ENCODE measurements at regions not wholly inside any gene's neighbourhood (a gene's known extent, or its start where the extent isn't known, plus 50 kb on each side); places are given as distances from the start of the nearest gene placed in this dataset.

DNA sequence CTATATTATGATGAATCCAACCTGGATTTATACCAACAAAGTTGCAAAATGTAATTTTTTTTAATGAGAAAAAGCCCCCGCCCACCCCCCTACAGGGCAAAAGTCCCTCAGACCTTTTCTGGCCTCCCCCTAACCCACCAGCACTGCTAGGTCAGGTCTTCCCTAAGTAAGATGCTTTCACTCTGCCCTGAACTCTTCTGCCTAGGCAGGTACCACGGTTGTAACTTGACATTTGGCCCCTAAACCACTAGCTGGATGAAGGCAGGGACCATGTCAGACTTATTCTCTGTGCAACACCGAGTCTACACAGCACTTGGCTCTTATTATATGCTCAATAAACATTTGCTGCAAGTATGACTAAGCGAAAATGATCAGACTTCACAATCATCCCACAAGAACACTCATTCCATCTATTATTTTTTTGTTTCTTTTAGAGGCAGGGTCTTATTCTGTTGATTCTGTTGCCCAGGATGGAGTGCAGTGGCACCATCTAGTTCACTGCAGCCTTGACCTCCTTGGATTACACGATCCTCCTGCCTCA lies 63.2 kb downstream of the SPRING1 start:
- Histone ChIP-seq H3K9me3 (no peaks in the 10 kb centered on the region), H3K4me1 (ENCODE audit: insufficient read depth) (no peaks in the 10 kb centered on the region), H3K4me3 (no peak overlapping the region), H3K27me3 (no peaks in the 10 kb centered on the region), H3K27ac (no peak overlapping the region), H3K36me3 (no peaks in the 10 kb centered on the region)
- no peak for TF ChIP-seq EP300 (IDR thresholded peaks at IDR 0.05)
- TF ChIP-seq CTCF (IDR thresholded peaks at IDR 0.05): no peak
- TF ChIP-seq POLR2A (IDR thresholded peaks at IDR 0.05): no peak
- WGBS, 3 donors: 83 to 84% (median 84%) methylated on average over 5 of the region's 5 CpGs
- intact Hi-C loops (cut with DNase I): no loop called here
- DNase-seq: no peak

- DNase-seq: no peak
- Histone ChIP-seq H3K9me3 (no peaks in the 10 kb centered on the region), H3K27me3 (no peaks in the 10 kb centered on the region), H3K4me3 (no peak overlapping the region), H3K36me3 (no peaks in the 10 kb centered on the region), H3K27ac (no peak overlapping the region), H3K4me1 (ENCODE audit: insufficient read depth) (no peaks in the 10 kb centered on the region)
- TF ChIP-seq EP300 (IDR thresholded peaks at IDR 0.05) (no peak), POLR2A (IDR thresholded peaks at IDR 0.05) (no peak), CTCF (IDR thresholded peaks at IDR 0.05) (no peak)
- intact Hi-C loops (cut with DNase I): no loop called here
- WGBS, 3 donors: 85 to 87% (median 86%) methylated on average over 8 of the region's 8 CpGs
Observed at GRCh38 chr12:116673681-116674111, 64.2 kb downstream of the SPRING1 start.

GRCh38 chr12:116672842-116673516 lies 64.9 kb downstream of the SPRING1 start:
- Histone ChIP-seq H3K27me3 (no peaks in the 10 kb centered on the region), H3K9me3 (no peaks in the 10 kb centered on the region), H3K4me1 (ENCODE audit: insufficient read depth) (no peaks in the 10 kb centered on the region), H3K36me3 (no peaks in the 10 kb centered on the region), H3K27ac (no peak overlapping the region), H3K4me3 (no peak overlapping the region)
- DNase-seq: no peak
- TF ChIP-seq EP300 (IDR thresholded peaks at IDR 0.05): no peak
- no peak for TF ChIP-seq POLR2A (IDR thresholded peaks at IDR 0.05)
- TF ChIP-seq CTCF (IDR thresholded peaks at IDR 0.05): no peak
- intact Hi-C loops (cut with DNase I): no loop called here
- 76 to 86% (median 82%) methylated on average over 6 of the region's 6 CpGs for WGBS, 3 donors

DNA sequence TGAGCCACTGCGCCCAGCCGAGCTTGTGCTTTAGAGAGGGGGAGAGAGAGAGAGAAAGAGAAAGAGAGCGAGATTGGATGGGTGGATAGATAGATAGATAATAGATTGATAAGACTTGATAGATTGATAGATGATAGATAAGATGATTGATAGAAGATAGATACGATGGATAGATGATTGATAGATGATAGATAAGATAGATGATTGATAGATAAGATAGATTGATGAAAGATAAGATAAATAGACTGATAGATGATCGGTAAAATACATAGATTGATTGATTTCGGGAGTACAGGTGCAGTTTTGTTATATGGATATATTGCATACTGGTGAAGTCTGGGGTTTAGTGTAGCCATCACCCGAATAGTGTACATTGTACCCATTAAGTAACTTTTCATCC lies 65.9 kb downstream of the SPRING1 start:
- WGBS, 3 donors: 71 to 79% (median 78%) methylated on average over 7 of the region's 7 CpGs
- H3K36me3 ChIP-seq: no peaks in the 10 kb centered on the region

More for the DNA sequence above, 65.9 kb downstream of the SPRING1 start:
- Histone ChIP-seq H3K9me3 (no peaks in the 10 kb centered on the region), H3K4me1 (ENCODE audit: insufficient read depth) (no peaks in the 10 kb centered on the region), H3K27me3 (no peaks in the 10 kb centered on the region), H3K4me3 (no peak overlapping the region), H3K27ac (no peak overlapping the region)
- TF ChIP-seq POLR2A (IDR thresholded peaks at IDR 0.05): no peak
- no peak for TF ChIP-seq EP300 (IDR thresholded peaks at IDR 0.05)
- no peak for TF ChIP-seq CTCF (IDR thresholded peaks at IDR 0.05)
- intact Hi-C loops (cut with DNase I): no loop called here
- DNase-seq: no peak

Data from ovary (tissue), 7 donors.